HG03442 (cell line): ENCODE measurements at regions not wholly inside any gene's neighbourhood (a gene's known extent, or its start where the extent isn't known, plus 50 kb on each side); places are given as distances from the start of the nearest gene placed in this dataset.

ENCODE experiments used
- ATAC-seq: cut with Tn5 transposase; IDR thresholded peaks from one replicate; pipeline ENCODE4 v1.9.1; 2021; ENCODE audit warnings: mild to moderate bottlenecking, moderate library complexity; ENCODE audit not compliant: unreplicated experiment

DNA sequence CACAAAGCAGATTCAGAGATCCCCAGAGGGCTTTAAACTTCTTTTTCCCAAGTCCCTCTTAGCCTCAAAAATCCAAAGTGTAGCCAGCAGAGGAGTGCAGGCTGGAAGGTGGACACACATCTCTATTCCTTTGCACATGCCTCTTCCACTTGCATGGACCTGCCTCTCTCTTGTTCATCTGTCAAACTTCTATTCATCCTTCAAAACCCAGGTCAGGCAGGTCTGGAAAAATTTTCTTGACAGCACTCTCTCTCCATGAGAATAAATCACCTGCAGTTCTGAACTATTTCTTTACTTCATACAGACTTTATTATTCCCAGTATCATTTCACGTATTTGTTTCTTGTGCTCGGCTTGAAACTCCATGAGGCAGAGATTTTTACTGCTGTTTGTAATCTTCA, 127.5 kb downstream of the SS18 start:
- ATAC-seq, result no peak

DNA sequence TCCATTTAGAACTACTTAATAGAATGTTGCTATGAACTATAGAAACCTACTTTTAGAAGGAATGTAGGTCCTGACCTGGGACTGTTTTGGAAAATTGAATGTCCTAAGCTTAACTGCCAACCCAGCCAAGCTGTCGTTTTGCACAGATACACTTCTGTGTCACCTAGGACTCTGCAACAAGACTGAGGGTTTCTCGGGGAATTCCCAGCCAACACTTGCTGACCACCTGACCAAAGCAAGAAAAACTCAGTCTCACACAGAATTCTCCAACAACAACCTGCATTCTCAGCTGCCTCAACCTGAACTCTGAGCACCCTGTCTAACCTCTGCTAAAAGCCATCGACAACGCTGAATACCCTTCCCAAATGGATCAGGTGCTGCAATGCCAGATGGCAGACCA, 128.2 kb downstream of the SS18 start:
- peak; percentile 64 for ATAC-seq

DNA sequence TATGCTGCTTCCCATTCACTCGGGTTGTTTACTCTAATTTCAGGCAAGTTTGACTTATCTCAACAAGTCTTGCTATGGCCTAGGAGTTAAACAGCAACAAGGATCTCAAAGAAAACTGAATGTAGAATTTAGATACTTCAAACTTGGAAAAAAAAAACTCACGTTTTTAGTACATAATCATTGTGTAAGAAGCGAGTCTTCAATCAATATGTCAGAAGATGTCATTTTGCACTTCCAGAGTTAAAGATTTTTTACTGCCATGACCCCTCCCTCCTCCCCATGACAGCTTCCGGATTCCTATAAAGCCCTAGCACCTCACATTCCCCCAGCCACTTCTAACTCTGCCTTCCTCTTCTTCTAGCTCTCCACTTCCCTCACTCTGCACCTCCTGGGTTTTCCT, 133.4 kb downstream of the SS18 start:
- no peak for ATAC-seq

DNA sequence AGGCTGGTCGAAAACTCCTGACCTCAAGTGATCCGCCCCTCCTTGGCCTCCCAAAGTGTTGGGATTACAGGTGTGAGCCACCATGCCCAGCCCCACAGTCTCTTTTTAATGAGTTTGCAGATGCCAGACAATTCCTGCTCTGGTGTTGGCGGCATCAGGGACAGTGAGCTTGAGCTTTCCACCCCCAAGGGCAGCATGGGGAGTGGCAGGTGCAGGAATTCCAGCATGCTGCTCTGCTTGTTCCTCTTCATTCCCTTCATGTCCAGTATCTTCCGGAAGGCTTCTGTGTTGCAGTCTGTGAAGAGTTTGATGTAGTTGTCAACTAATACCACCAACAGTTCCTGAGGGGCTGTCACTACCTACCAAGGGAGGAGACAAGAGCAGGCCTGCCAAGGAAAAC, 137.3 kb downstream of the SS18 start:
- no peak for ATAC-seq

DNA sequence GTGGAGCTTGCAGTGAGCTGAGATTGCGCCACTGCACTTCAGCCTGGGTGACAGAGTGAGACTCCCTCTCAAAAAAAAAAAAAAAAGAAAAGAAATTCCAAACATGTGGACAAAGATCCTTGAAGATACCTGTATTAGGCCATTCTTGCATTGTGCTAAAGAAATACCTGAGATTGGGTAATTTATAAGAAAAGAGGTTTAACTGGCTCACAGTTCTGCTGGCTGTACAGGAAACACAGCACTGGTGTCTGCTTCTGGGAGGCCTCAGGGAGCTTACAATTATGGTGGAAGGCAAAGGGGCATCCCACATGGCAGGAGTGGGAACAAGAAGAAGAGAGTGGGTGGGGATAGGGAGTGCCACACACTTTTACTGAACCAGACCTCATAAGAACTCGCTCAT, 140.1 kb downstream of the SS18 start:
- no peak for ATAC-seq

DNA sequence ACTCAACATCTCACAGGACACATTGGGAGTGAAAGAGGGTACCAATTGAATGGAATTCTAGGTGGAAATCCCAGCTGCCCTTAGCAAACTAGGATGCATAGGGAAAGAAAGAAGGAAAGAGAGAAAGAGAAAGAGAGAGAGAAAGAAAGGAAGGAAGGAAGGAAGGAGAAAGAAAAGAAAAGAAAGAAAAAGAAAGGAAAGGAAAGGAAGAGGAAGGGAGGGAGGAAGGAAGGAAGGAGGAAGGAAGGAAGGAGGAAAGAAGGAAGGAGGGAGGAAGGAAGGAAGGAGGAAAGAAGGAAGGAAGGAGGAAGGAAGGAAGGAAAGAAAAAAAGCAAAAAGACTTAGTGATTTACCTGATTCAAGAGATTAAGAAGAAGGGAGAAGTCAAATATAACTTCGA, 143.9 kb downstream of the SS18 start:
- ATAC-seq, result no peak

DNA sequence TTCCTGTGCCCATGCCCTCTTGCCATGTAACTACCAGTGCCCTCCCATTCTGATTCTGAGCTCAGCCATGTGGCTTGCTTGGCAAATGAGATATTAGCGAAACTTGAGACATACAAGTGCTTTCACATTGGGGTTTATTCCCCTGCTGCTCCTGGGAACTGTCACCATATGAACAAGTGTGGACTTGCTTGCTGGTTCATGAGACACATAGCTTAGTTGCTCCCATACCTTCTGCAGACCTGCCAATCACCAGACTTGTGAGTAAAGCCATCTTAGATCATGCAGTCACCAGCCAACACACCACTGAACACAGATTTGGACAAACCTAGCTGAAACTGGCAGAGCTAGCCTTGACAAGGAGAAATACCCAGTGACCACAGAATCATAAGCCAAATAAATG, 155.1 kb downstream of the SS18 start:
- ATAC-seq, result peak; percentile 53

DNA sequence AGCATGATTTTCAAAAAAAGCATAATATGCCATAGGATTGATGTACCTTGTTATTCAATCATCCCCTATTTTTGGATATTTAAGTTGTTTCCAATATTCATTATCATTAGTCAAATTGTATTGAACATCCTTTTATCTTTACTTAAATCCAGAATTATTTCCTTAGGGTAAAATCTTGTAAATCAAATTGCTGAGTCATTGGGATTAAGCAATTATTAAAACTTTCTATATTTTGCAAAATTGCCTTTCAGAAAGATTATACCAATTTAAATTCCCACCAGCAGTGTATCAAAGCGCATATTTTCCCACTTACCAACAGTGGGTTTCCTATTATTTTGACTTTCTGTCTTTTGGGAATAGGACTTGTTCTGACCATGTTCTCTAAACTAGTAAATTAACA, 159.3 kb downstream of the SS18 start:
- no peak for ATAC-seq

DNA sequence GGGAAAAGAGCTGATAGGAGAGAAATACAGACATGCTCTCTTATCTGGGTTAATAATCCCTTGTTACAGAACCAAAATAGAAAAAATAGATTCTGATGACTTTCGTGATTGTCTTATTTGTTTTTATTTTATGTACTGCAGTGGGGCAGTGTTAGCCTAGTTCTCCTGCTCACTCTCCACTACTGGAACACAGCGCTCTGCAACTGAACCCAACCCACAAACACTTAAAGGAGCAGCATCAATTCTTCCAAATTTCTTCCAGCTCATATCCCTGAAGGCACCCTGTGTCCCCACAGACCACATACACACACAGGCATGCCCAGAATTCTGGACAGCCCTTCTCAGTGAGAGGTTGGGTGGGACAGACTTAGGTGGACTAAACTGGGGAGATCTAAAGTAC, 160.6 kb downstream of the SS18 start:
- ATAC-seq, result no peak

DNA sequence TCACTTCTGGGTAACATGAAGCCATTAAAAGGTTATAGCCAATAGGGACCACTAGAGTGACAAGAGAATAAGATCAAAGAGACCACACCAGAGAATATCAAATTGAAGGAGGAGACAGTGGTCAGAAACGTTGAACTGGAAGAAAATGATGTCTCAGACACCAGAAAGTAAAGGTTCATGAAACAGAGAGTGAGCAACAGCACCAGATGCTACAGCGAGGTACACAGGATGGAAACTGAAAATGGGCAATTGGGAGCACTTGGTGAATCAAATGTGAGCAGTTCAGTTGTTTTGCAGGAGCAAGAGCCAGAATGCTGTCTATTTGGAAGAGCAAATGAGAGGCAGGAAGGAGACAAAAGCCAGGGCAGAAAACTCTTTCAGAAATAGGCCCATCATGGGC, 162.6 kb downstream of the SS18 start:
- ATAC-seq, result no peak

DNA sequence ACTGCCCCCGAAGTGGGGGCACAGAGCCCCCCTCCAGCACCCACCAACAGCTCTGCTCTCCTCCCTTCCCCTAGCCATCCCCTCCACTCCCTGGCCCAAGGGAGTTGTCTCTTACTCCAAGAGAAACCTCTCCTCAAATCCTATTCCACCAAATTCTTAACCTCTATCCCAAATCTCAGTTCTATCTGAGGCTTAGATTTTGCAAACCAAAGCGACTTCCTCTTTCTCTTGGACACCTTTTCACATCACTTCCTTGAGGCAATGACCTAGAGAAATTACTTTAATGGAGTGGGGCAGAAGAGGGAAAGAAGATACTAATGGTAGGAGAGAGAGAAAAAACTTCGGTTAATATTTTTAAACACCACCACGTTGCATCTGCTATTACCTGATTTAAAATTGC, 167.2 kb downstream of the SS18 start:
- ATAC-seq, result no peak

DNA sequence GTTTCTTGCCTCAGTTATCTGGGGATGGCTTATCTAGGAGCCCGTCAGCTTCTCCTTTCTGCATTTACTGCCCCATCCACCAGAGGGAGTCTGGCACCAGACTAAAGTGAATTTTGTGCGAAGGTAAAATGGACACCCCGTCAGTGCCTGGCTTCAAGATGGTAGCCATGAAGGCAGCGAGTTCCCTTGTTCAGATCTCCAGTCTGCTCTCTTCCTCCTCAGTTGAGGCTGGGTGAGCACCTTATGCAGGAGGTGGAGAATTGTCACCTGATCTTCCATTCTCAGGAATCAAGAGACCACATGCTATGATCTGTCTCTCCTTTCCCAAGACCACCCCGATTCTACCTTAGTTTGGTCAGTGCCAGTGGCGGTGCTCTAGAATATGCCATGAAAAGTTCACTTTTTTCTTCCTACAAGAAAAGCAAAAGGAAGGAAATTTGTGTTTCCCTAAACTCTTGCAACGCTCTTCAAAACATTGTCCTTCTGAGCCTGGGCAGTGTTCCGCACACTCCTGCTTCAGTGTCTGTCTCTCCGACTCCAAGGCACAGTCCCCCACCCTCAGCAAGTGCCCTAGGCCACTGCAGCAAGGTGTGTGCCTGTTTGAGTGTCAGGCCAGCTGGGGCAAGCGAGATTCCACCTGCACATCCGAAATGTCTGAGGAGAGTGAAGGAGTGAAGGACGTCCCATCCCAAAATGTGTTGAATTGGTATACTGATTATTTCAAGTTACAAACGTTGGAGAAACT, 168.6 kb downstream of the SS18 start:
- ATAC-seq, result peak; percentile 71

DNA sequence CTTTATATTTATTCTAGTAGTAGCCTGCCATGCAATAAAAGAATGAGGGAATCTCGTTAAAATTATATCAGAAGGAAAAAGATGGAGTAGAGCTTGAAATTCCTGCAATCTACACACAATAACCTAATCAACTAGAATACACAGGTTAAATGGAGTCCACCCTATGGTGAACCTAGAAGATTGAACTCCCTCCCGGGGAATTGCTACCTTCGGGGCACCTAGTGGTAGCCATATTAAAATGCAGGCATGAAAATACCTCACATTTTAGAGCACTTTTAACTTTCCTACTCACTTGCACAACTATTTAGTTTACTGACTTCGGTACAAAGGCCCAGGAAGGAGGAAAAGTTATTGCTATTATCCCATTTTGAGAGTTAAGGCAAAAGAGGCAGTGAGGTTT, 174.5 kb downstream of the SS18 start:
- no peak for ATAC-seq

DNA sequence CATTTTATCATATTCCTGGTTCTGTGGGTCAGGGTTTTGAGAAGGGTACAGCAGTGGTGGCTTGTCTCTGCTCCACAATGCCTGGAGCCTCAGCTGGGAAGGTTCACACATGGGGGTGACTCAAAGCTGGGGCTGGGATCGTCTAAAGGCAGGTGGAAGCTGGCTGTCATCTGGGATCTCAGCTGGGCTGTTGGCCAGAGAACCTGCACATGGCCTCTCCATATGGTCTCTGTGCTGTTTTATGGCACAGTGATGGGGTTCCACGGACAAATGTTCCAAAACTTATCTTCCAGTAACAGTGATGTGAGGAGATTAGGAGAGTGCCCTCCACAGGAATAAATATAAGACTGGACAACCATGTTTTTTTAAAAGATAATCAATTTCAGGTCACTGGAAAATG, 191.4 kb downstream of the SS18 start:
- no peak for ATAC-seq

DNA sequence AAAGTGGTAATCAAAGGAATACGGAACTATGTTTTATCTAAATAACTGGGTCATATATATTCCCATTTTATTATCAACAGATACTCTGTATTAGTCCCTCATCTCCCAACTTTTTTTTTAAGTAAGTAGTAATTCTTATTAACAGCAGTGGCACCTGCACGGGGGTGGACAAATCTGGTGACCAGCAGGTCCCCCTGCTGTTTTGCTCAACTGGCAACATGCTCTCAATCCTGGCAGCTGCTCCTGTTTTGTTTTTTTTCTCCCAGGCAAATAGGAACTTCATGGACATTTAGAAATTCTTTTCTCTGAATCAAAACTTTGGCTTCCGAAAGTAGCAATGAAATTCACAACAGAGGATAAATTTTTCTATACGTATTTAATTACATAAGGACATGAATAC, 193.5 kb downstream of the SS18 start:
- no peak for ATAC-seq

DNA sequence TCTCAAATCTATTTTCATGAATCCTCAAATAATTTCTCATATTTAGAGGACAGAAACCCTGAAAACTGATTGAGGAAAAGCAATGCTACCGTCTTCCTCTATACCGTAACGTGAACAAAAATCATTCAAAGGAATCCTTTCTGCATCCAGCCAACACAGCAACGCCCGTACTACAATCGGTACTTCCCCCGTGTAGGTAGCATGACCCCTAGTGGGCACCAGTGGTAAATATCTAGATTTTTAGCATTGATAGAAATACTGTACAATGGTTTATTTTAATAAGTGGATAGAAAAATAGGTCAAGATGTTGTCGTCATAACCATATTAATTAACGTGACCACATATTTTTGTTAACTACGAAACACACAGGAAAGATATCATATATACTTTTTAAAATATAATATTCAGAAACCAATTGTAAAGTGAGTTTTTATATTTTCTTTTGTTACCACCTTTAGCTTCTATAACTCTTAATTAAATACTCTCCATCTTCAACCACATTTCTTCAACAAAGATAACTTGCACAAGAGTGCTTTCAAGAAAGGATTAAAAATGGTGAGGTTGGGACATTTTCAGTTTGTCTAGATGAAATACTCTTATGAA, 194.1 kb downstream of the SS18 start:
- peak; percentile 85 for ATAC-seq

DNA sequence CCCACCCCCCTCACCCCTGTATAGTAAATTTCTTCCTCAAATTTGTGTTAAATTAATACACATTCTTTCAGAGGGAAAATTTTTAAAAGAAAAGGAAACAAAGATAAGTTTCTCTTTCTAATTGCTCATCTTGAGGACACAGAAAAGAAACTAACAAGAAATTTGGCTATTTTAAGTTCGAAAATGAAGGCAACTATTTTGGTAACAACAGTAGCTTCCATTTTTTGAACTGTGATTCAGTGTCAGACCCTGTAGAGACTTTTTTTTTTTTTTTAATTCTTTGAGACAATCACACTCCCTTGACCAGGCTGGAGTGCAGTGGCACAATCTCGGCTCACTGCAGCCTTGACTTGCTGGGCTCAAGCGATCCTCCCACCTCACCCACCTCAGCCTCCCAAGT, 194.9 kb downstream of the SS18 start:
- ATAC-seq, result peak; percentile 40

DNA sequence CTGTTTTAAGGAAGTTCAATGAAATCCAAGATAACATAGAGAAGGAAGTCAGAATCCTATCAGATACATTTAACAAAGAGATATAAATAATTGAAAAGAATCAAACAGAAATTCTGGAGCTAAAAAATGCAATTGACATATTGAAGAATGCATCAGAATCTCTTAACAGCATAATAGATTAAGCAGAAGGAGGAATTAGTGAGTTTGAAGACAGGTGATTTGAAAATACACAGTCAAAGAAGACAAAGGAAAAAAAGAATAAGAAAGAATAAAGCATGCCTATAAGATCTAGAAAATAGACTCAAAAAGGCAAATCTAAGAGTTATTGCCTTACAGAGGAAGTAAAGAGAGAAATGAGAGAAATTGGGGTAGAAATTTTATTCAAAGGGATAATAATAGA, 204.1 kb downstream of the SS18 start:
- ATAC-seq, result no peak

DNA sequence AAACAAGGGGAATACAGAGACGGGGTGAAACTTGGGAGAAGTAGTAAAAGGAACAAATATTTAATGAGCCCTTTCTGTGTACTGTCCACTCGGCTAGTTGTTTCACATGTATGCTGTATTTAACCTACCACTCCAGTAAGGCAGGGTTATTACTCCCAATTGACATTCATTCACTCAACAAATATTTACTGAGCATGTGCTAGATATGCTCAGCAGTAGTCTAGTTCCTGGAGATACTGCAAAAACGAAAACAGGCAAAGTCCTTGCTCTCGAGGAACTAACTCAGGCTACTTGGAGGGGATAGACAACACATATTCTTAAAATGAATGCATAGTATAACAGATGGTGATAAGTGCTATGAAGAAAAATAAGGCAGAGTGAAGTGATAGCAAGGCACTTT, 207.3 kb downstream of the SS18 start:
- ATAC-seq, result no peak

DNA sequence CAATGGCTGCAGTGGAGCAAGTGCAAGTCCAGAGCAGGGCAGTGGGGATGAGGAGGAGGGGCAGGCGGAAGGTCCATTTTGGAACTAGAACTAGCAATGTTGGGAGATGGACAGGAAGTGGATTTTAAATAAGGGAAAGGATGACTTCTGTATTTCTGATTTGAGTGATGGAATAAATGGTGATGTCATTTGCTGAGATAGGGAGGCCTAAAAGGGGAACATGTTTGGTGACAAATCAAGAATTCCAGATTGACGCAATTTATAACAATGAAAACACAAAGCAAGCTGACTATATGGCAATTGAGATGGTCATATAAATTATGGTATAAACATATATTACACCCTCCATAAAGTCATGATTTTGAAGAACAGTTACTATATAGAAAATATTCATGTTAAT, 209.3 kb downstream of the SS18 start:
- no peak for ATAC-seq

DNA sequence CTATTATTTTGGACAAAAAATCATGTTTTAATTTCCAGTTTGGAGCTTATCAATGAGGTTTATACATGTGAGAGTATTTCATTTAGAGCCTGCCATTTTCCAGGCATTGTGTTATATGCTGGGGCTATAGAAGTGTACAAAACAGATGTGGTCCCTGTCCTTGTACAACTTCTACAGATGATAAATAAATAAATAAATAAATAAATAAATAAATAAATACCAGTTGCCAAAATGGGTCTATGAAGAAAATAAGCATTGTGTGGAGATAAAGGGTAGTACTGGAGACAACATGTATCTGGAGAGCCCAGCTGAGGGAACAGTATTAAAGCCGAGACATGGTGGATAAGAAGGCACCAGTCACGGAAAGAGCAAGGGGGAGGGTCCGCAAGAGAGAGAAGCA, 210.0 kb downstream of the SS18 start:
- ATAC-seq, result no peak

DNA sequence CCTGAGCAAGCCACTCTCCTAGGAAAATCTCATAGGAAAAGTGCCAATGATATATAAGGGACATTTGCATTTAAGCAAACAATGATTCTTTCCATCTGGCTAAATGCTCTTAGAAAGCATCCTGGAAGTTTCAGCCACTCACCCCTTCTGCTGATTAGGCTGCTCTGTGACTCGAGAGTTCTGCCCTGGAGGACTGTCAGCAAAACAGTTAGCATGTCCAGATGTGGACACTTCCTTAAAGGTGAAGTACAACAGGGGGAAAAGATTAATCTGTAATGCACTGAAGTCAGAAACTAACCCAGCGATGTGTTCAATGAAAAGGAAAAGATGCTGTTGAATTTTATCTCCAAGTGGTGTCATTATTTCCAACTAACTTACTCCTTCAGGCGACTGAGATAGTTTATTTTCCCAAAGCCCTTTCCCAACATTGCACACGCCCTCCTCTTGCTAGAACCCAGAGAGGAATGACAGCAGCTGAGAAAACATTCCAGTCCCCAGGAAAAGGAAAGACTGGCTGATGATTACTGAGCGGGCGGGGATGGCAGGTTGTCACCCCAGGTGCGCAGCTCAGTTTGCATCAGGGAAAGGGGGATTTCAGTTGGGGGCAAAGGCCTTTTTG, 214.0 kb downstream of the SS18 start:
- no peak for ATAC-seq
